ENCODE measurements at regions not wholly inside any gene's neighbourhood (a gene's known extent, or its start where the extent isn't known, plus 50 kb on each side); places are given as distances from the start of the nearest gene placed in this dataset.
"Not testable (repeated sequence)": the region's sequence is repeated elsewhere in the genome, so short reads cannot be mapped to it uniquely, and the experiment has no call there.

GRCh38 chr15:77941090-77941827, 136.3 kb downstream of the TBC1D2B start:
- Histone ChIP-seq H3K9ac (ENCODE audit: insufficient read depth, low read depth, low read length) (peak overlapping the region; percentile 62; the same call in 1 of the 2 replicates), H3K4me2 (ENCODE audit: low read depth, low read length) (peak overlapping the region; percentile 71), H3K4me3 (replicated peaks in 1 of 3; ENCODE audit: insufficient read depth in 1 of 3, low read depth in 2 of 3, low read length in 3 of 3) (peak overlapping the region in 2 of 3 experiments; percentile 40 to 57; a peak in 5 of 6 replicates), H3K4me1 (ENCODE audit: insufficient read depth, low read length) (peaks cover 61% of the 10 kb centered on the region), H3K27ac (ENCODE audit: extremely low read length, insufficient read depth, low read length) (peak overlapping the region; percentile 95)
- POLR2A ChIA-PET; H3K27me3 ChIP-seq (ENCODE audit: control insufficient read depth in 1 of 2, insufficient read depth in 2 of 2, low read length in 2 of 2); H4K20me1 ChIP-seq (ENCODE audit: insufficient read depth, low read length); H3K79me2 ChIP-seq (ENCODE audit: insufficient read depth, low read length); FAIRE-seq; CTCF ChIA-PET (ENCODE audit: low intra/inter-chr PET ratio, low total read pairs); H3K36me3 ChIP-seq (replicated peaks in 1 of 2; ENCODE audit: control insufficient read depth in 1 of 2, insufficient read depth in 2 of 2, low read length in 2 of 2); intact Hi-C loops (cut with micrococcal nuclease; ENCODE audit: unreplicated experiment); H3K9me3 ChIP-seq (ENCODE audit: low read length); H2AFZ ChIP-seq (ENCODE audit: low read length); in situ Hi-C loops (cut with HindIII; ENCODE audit: extremely low pct_ligation_motif_present, low pct_unique_long_range_greater_than_20kb); DNase-seq (ENCODE audit: low spot score): not testable (repeated sequence)
- TSS peak; percentile 79 for BruUV-seq (replicated peaks)
- TF ChIP-seq ZNF687 (CRISPR knock-in tag; IDR thresholded peaks at IDR 0.05) = peak; percentile 77
- TF ChIP-seq ZFY (CRISPR knock-in tag; IDR thresholded peaks at IDR 0.05) = peak; percentile 35
- TF ChIP-seq PHF8 (CRISPR knock-in tag; IDR thresholded peaks at IDR 0.05) = peak; percentile 36; the same call in 1 of the 2 replicates
- 0 out of 2 replicates have a peak, but pooled peaks have one; percentile 11 for TF ChIP-seq ZFX (CRISPR knock-in tag; IDR thresholded peaks at IDR 0.05; ENCODE audit: low read depth)
- peak; percentile 32; the same call in 1 of the 2 replicates for TF ChIP-seq GABPB1 (CRISPR knock-in tag; IDR thresholded peaks at IDR 0.05)
- TF ChIP-seq POLR2G (IDR thresholded peaks at IDR 0.05; ENCODE audit: low read depth, low read length) = 0 out of 2 replicates have a peak, but pooled peaks have one; percentile 7
- TF ChIP-seq HNRNPL (IDR thresholded peaks at IDR 0.05; ENCODE audit: low read depth, low read length) = peak; percentile 57; the same call in 1 of the 2 replicates
- WGBS (ENCODE audit: low lambda C conversion rate) = no CpG with 5 or more reads among the region's 25 CpGs
- ATAC-seq = peak; percentile 60
